ENCODE measurements at regions not wholly inside any gene's neighbourhood (a gene's known extent, or its start where the extent isn't known, plus 50 kb on each side); places are given as distances from the start of the nearest gene placed in this dataset.

GRCh38 chr20:24879875-24880274, 69.2 kb upstream of the CST7 start:
- no peak for TF ChIP-seq CTCF (IDR thresholded peaks at IDR 0.05; ENCODE audit: low read depth, low read length)
- no peak overlapping the region for H3K4me3 ChIP-seq (ENCODE audit: low read depth, low read length)

GRCh38 chr20:24880356-24880755, 68.7 kb upstream of the CST7 start:
- no peak overlapping the region for H3K4me3 ChIP-seq (ENCODE audit: low read depth, low read length)
- no peak for TF ChIP-seq CTCF (IDR thresholded peaks at IDR 0.05; ENCODE audit: low read depth, low read length)

- TF ChIP-seq CTCF (IDR thresholded peaks at IDR 0.05; ENCODE audit: low read depth, low read length): no peak
- H3K4me3 ChIP-seq (ENCODE audit: low read depth, low read length): no peak overlapping the region
Observed at GRCh38 chr20:24890286-24890685, 58.8 kb upstream of the CST7 start.

- no peak overlapping the region for H3K4me3 ChIP-seq (ENCODE audit: low read depth, low read length)
- TF ChIP-seq CTCF (IDR thresholded peaks at IDR 0.05; ENCODE audit: low read depth, low read length): no peak
Observed at GRCh38 chr20:24891546-24892393, 57.3 kb upstream of the CST7 start.

DNA sequence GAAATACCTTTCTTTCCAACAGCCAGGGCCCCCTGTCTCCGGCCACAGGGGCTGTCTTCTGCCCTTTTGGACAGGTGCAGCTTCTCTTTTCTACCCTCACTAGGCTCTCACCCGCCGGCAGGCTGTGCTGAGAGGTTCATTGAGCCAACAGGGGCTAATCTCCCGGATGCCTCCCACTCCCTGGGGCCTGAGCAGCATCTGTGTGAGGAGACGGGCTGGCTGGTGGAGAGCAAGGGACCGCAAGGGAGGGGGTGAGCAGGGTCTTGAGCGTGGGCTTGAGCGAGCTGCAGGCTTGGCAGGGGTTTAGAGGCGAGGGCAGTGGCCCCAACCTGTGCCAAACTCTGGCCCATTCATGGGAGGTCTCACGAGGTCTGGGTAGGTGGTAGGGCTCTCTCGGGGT, 56.5 kb upstream of the CST7 start:
- no peak overlapping the region for H3K4me3 ChIP-seq (ENCODE audit: low read depth, low read length)
- TF ChIP-seq CTCF (IDR thresholded peaks at IDR 0.05; ENCODE audit: low read depth, low read length): no peak

- TF ChIP-seq CTCF (IDR thresholded peaks at IDR 0.05; ENCODE audit: low read depth, low read length): no peak
- no peak overlapping the region for H3K4me3 ChIP-seq (ENCODE audit: low read depth, low read length)
Observed at GRCh38 chr20:24892931-24893330, 56.1 kb upstream of the CST7 start.

DNA sequence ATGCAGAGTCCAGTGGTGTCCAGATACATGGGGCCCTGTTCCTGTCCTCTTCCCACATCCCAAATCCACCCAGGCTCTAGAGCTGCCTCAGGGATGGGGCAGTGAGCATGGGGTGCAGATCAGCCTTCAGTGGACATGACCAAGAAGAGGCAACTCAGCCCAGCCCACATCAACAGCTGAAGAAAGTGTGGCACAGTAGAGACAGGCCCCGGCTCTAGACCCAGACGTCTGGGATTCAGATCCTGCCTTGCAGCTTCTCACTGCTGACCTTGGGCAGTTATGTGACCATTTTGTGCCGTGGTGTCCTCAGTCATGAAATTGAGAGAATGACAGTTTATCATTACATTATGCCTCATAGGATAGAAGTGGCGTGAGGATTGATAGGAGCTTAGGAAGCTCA, 54.6 kb upstream of the CST7 start:
- TF ChIP-seq CTCF (IDR thresholded peaks at IDR 0.05; ENCODE audit: low read depth, low read length): no peak
- H3K4me3 ChIP-seq (ENCODE audit: low read depth, low read length): no peak overlapping the region
